NB4 (cell line): ENCODE measurements at regions not wholly inside any gene's neighbourhood (a gene's known extent, or its start where the extent isn't known, plus 50 kb on each side); places are given as distances from the start of the nearest gene placed in this dataset.

ENCODE experiments used
- POLR2A ChIP-seq: IDR thresholded peaks from 2 replicates; pipeline ENCODE4 v1.6.1; 2011; ENCODE audit warnings: mild to moderate bottlenecking; ENCODE audit not compliant: insufficient read length; ENCODE audit errors: extremely low read depth
- TF ChIP-seq, protein P1 (sequence below): IDR thresholded peaks from 2 replicates; pipeline ENCODE4 v1.6.1; 2011; ENCODE audit warnings: low read depth, low read length
- TF ChIP-seq, protein P2 (sequence below): IDR thresholded peaks from one replicate; pipeline ENCODE4 v1.5.1; 2012; ENCODE audit warnings: low read depth, low read length

DNA sequence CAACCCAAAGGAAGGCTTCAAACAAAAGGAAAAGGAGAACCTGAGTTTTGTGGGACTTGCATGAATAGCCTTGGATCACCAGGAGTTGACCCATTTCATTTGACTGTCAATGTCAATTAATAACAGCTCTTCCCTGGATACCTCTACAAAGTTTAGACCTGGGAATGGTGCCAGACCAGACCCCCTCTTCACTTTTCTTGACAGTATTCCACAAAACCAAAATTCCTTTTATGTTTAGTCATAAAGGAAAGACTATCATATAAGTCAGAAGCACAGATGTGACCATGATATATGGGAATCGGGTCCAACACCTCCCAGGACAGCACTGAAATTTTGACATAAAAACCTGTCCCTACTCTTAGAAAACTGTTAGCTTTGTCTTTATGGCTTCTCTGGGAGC lies 191.8 kb downstream of the LYPLAL1 start:
- TF ChIP-seq, protein P1, sequence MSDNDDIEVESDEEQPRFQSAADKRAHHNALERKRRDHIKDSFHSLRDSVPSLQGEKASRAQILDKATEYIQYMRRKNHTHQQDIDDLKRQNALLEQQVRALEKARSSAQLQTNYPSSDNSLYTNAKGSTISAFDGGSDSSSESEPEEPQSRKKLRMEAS: no peak
- TF ChIP-seq, protein P2, sequence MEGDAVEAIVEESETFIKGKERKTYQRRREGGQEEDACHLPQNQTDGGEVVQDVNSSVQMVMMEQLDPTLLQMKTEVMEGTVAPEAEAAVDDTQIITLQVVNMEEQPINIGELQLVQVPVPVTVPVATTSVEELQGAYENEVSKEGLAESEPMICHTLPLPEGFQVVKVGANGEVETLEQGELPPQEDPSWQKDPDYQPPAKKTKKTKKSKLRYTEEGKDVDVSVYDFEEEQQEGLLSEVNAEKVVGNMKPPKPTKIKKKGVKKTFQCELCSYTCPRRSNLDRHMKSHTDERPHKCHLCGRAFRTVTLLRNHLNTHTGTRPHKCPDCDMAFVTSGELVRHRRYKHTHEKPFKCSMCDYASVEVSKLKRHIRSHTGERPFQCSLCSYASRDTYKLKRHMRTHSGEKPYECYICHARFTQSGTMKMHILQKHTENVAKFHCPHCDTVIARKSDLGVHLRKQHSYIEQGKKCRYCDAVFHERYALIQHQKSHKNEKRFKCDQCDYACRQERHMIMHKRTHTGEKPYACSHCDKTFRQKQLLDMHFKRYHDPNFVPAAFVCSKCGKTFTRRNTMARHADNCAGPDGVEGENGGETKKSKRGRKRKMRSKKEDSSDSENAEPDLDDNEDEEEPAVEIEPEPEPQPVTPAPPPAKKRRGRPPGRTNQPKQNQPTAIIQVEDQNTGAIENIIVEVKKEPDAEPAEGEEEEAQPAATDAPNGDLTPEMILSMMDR: no peak
- no peak for TF ChIP-seq POLR2A
